ENCODE measurements at regions not wholly inside any gene's neighbourhood (a gene's known extent, or its start where the extent isn't known, plus 50 kb on each side); places are given as distances from the start of the nearest gene placed in this dataset.

DNA sequence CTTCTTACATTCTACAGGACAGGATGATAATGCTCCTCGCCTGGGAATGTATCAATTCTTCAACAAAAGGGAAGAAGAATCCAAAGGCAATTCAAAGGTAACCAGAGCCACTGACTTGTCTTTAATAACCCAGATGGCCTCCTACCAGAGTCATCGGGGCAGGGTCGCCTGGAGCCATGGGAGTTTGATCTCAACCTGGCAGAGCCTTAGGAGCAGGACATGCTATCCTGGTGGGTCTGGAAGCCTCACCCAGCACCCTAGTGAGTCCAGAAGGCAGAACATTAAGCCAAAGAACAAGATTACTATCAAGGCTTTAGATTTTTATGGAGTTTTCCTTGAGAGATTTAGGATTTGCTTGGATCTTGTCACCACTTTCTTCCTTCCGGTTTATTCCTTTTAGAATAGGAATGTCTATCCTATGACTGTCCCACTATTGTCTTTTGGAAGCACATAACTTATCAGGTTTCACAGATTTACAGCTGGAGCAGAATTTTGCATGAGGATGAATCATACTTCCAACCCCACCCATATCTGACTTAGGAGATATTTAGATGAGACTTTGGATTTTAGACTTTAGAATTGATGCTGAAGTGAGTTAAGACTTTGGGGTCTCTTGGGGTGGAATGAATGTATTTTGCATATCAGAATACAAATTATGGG, 330.3 kb upstream of the GOLIM4 start:
- TF ChIP-seq CTCF (IDR thresholded peaks at IDR 0.05; ENCODE audit: insufficient read depth, low read length, poor library complexity, severe bottlenecking) = no peak
- TF ChIP-seq EZH2phosphoT487 (conservative IDR thresholded peaks at IDR 0.05; ENCODE audit: low read length) = no peak
